PC-3 (cell line): ENCODE measurements at regions not wholly inside any gene's neighbourhood (a gene's known extent, or its start where the extent isn't known, plus 50 kb on each side); places are given as distances from the start of the nearest gene placed in this dataset.

Experiments used
- ATAC-seq: fragments of 200-7000 bp; cut with Tn5 transposase; 2 replicates; pipeline ENCODE4 v1.9.1; 2020; ENCODE audit warnings: mild to moderate bottlenecking, moderate library complexity
- BruUV-seq: library from RNA; stranded (reverse); fragments of 400-500 nt; replicated peaks from 2 replicates; lab custom pipeline; 2021; lab: Mats Ljungman, UMichigan
- CTCF ChIA-PET: fragments of 300-600 bp; sonication (Branson Sonifier 250); formaldehyde crosslinking; loops from one replicate; lab custom pipeline; 2022; ENCODE audit warnings: antibody characterized with exemption; lab: Charles Lee
- POLR2A ChIA-PET: fragments of 300-600 bp; sonication (Branson Sonifier 250); formaldehyde crosslinking; loops from one replicate; lab custom pipeline; 2022; ENCODE audit warnings: antibody characterized with exemption; ENCODE audit not compliant: unreplicated experiment; lab: Charles Lee
- DNase-seq: peaks from one replicate; pipeline ENCODE4 v3.0.0-alpha.2; 2015
- H2AFZ ChIP-seq: fragments of 300-600 bp; sonication (generic); 2 replicates; pipeline ENCODE4 v1.6.0; 2016; ENCODE audit warnings: antibody characterized with exemption, low read length
- H3F3A ChIP-seq: fragments of 300-600 bp; sonication (generic); one replicate; pipeline ENCODE4 v1.6.0; 2017; ENCODE audit warnings: antibody characterized with exemption, low read length, control low read depth, mild to moderate bottlenecking; ENCODE audit not compliant: unreplicated experiment
- H3K27ac ChIP-seq: fragments of 300-600 bp; sonication (generic); 2 replicates; pipeline ENCODE4 v1.5.1; 2016; ENCODE audit warnings: mild to moderate bottlenecking, low read length
- H3K27me3 ChIP-seq: fragments of 300-600 bp; sonication (generic); 2 replicates; pipeline ENCODE4 v1.6.1; 2016; ENCODE audit warnings: low read length, mixed read lengths
- H3K36me3 ChIP-seq: fragments of 300-600 bp; sonication (generic); 2 replicates; pipeline ENCODE4 v1.6.1; 2016; ENCODE audit warnings: low read depth, mixed run types, low read length, mixed read lengths
- H3K4me1 ChIP-seq: fragments of 300-600 bp; sonication (generic); 2 replicates; pipeline ENCODE4 v1.5.1; 2016; ENCODE audit warnings: low read length; ENCODE audit not compliant: insufficient read depth
- H3K4me2 ChIP-seq: fragments of 300-600 bp; sonication (generic); 2 replicates; pipeline ENCODE4 v1.6.0; 2016; ENCODE audit warnings: low read length
- H3K4me3 ChIP-seq: fragments of 300-600 bp; sonication (generic); 2 replicates; pipeline ENCODE4 v1.5.1; 2016; ENCODE audit warnings: mild to moderate bottlenecking, low read length, mixed read lengths
- H3K79me2 ChIP-seq: fragments of 300-600 bp; sonication (generic); 2 replicates; pipeline ENCODE4 v1.6.1; 2017; ENCODE audit warnings: low read length, mixed read lengths
- H3K9ac ChIP-seq: fragments of 300-600 bp; sonication (generic); 2 replicates; pipeline ENCODE4 v1.6.0; 2016; ENCODE audit warnings: mild to moderate bottlenecking, low read length
- H3K9me2 ChIP-seq: fragments of 300-600 bp; sonication (generic); replicated peaks from 2 replicates; pipeline ENCODE4 v1.6.1; 2016; ENCODE audit warnings: mixed run types, low read length, mixed read lengths
- H3K9me3 ChIP-seq: fragments of 300-600 bp; sonication (generic); 2 replicates; pipeline ENCODE4 v1.6.1; 2016; ENCODE audit warnings: low read length, mixed read lengths
- H4K20me1 ChIP-seq: fragments of 300-600 bp; sonication (generic); 2 replicates; pipeline ENCODE4 v1.6.1; 2016; ENCODE audit warnings: low read length, mixed read lengths
- EZH2 ChIP-seq: fragments of 300-600 bp; sonication (generic); IDR thresholded peaks from one replicate; pipeline ENCODE4 v1.6.1; 2017; ENCODE audit warnings: antibody characterized with exemption, mild to moderate bottlenecking, low read length; ENCODE audit not compliant: unreplicated experiment
- EZH2phosphoT487 ChIP-seq: fragments of 300-600 bp; sonication (generic); IDR thresholded peaks from 2 replicates; pipeline ENCODE4 v1.6.1; 2018; ENCODE audit warnings: mild to moderate bottlenecking, antibody characterized with exemption, low read length, borderline replicate concordance
- intact Hi-C: fragments of 100-400 bp; cut with micrococcal nuclease; formaldehyde crosslinking; loops from 2 replicates; pipeline ENCODE4 v1.9.0; 2023
- TF ChIP-seq, protein P1 (sequence below): fragments of 300-600 bp; sonication (generic); conservative IDR thresholded peaks from 2 replicates; pipeline ENCODE4 v1.5.1; 2017; ENCODE audit warnings: antibody characterized with exemption, low read depth, mild to moderate bottlenecking, low read length

DNA sequence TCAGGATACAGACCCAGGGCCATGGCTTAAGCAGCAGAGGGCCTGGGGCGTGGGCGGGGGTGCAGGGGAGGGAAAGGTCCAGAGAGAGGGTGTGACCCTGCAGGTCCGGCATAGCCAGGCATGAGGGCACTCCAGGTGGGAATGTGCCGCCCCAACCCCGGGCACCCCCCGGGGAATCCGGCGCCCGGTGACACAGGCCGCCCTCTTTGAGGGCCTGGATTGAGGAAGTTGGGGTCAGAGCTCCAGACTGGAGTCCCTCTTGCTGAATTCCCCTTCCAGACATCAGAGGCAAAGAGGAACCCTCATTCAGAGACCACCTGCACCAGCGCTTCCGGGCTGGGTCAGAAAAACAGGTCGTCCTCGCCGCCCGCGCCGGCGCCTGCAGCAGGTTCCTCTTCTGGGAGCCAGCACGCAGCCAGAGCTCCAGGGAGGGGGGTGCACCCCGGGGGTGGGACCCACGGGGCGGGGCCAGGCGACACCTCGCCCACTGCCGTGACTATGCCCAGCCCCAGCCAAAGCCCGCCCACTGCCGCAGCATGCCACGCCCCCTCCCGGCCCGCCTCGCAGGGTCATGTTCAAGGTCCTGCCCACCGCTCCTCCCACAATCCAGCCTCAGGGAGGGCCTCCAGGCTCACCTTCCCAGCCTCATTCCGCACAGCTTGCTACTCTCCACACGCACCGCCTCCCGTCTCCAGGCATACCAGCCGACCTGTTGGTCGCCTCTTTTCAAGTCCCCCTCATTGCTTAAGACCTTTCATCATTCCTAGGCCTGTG is 98.3 kb upstream of the ID2 start:
- no peaks in the 10 kb centered on the region for H3K9me2 ChIP-seq
- H3K27ac ChIP-seq = no peak overlapping the region
- no peaks in the 10 kb centered on the region for H3K79me2 ChIP-seq
- no peaks in the 10 kb centered on the region for H3K27me3 ChIP-seq
- no peaks in the 10 kb centered on the region for H3K9me3 ChIP-seq
- intact Hi-C loops = loop anchor here (5.0 kb wide), 2 partner anchors 79 to 94 kb away; no protein-coding TSS in a partner anchor
- H3K4me1 ChIP-seq = peaks cover 6% of the 10 kb centered on the region; the same call in 1 of the 2 replicates
- ChIA-PET CTCF (interaction anchor here (0.7 kb wide), 1 partner anchor 588 kb away, joined by 3 read pairs; no protein-coding TSS in a partner anchor), POLR2A (no interaction called here)
- no peaks in the 10 kb centered on the region for H3F3A ChIP-seq
- H3K4me2 ChIP-seq = peak overlapping the region; percentile 76
- BruUV-seq = no TSS peak
- H4K20me1 ChIP-seq = no peaks in the 10 kb centered on the region
- peak overlapping the region; percentile 35; the same call in 1 of the 2 replicates for H3K4me3 ChIP-seq
- no peaks in the 10 kb centered on the region for H3K36me3 ChIP-seq
- peak; percentile 99 for ATAC-seq
- TF ChIP-seq EZH2 (no peak), EZH2phosphoT487 (no peak)
- TF ChIP-seq, protein P1, sequence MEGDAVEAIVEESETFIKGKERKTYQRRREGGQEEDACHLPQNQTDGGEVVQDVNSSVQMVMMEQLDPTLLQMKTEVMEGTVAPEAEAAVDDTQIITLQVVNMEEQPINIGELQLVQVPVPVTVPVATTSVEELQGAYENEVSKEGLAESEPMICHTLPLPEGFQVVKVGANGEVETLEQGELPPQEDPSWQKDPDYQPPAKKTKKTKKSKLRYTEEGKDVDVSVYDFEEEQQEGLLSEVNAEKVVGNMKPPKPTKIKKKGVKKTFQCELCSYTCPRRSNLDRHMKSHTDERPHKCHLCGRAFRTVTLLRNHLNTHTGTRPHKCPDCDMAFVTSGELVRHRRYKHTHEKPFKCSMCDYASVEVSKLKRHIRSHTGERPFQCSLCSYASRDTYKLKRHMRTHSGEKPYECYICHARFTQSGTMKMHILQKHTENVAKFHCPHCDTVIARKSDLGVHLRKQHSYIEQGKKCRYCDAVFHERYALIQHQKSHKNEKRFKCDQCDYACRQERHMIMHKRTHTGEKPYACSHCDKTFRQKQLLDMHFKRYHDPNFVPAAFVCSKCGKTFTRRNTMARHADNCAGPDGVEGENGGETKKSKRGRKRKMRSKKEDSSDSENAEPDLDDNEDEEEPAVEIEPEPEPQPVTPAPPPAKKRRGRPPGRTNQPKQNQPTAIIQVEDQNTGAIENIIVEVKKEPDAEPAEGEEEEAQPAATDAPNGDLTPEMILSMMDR = no peak
- H2AFZ ChIP-seq = peak overlapping the region; percentile 75
- DNase-seq = peak; percentile 79
- no peak overlapping the region for H3K9ac ChIP-seq

DNA sequence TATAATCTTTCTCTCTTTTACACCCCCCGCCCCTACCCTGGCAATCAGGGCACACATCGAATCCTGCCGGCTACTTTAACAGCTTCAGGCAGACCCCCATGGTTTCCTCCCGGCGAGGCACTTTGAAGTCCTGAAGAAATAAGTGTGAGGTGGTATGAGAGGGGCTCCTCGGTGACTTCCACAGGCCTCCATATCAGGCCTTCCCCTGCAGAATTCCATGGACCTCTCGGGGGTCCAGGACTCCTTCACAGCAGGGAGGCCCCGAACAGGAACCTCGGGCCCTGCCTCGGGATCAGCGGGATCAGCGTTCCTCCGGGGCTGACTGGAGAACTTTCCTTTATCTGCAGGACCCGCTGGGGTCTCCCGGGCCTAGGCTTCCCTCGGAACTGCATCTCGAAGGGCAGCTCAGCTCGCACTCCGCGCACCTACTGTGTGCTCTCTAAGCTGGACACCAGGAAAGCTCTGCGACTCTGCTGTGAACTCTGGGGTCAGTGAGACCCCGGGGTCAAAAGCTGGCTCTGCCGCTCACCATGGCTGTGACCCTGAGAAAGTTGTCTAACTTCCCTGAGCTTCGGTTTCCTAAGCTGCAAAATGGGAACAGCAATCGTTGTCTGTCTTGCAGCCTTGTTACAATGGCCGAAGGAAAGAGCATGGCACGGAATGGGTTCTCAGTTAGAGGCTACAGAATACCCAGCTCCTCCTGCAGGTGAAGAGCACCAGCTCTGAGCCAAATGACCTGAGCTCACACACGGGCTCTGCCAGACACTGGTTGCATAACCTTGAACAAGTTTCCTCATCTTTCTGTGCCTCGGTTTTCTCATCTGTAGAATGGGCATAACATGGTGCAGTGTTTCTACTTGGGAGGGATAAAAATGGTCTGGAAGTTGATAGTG is 97.4 kb upstream of the ID2 start:
- H3K79me2 ChIP-seq = no peaks in the 10 kb centered on the region
- H3F3A ChIP-seq = no peaks in the 10 kb centered on the region
- no peak overlapping the region for H3K27ac ChIP-seq
- peak overlapping the region; percentile 35; the same call in 1 of the 2 replicates for H3K4me3 ChIP-seq
- H4K20me1 ChIP-seq = no peaks in the 10 kb centered on the region
- CTCF ChIA-PET = interaction anchor here (0.7 kb wide), 1 partner anchor 589 kb away, joined by 3 read pairs; no protein-coding TSS in a partner anchor
- no peaks in the 10 kb centered on the region for H3K36me3 ChIP-seq
- H3K4me2 ChIP-seq = peak overlapping the region; percentile 76
- no peaks in the 10 kb centered on the region for H3K9me2 ChIP-seq
- TSS peak; percentile 71 for BruUV-seq
- no peaks in the 10 kb centered on the region for H3K9me3 ChIP-seq
- H3K27me3 ChIP-seq = no peaks in the 10 kb centered on the region
- intact Hi-C loops = loop anchor here (5.0 kb wide), 2 partner anchors 78 to 93 kb away; no protein-coding TSS in a partner anchor
- ATAC-seq (no peak), DNase-seq (no peak)
- POLR2A ChIA-PET = no interaction called here
- no peak overlapping the region for H3K9ac ChIP-seq
- peak overlapping the region; percentile 75 for H2AFZ ChIP-seq
- peaks cover 6% of the 10 kb centered on the region; the same call in 1 of the 2 replicates for H3K4me1 ChIP-seq
- TF ChIP-seq EZH2 (no peak), EZH2phosphoT487 (no peak)
- TF ChIP-seq, protein P1 = no peak
